ENCODE measurements at regions not wholly inside any gene's neighbourhood (a gene's known extent, or its start where the extent isn't known, plus 50 kb on each side); places are given as distances from the start of the nearest gene placed in this dataset.

DNA sequence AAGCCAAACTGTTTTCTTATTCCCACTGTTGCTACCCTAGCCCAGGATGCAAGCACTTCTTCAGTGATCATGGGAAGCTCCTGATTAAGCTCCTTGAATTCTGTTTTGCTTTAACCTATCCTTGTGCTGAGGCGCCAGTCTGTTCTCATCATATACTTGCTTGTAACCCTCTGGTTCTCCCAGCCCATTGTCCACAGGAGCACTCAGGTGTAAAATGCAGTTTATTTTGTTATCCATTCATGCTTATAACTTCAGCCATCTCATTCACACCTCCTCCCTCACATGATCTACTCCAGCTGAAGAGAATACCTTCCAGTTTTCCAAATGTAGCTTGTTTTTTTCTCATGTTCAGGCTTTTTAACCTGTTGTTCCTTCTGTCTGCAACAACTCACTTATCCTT lies 402.1 kb upstream of the BRINP1 start:
- POLR2A ChIA-PET = no interaction called here
- no peak for TF ChIP-seq FOXP1 (CRISPR knock-in tag; IDR thresholded peaks at IDR 0.05; ENCODE audit: borderline replicate concordance)
- TF ChIP-seq, protein P1, sequence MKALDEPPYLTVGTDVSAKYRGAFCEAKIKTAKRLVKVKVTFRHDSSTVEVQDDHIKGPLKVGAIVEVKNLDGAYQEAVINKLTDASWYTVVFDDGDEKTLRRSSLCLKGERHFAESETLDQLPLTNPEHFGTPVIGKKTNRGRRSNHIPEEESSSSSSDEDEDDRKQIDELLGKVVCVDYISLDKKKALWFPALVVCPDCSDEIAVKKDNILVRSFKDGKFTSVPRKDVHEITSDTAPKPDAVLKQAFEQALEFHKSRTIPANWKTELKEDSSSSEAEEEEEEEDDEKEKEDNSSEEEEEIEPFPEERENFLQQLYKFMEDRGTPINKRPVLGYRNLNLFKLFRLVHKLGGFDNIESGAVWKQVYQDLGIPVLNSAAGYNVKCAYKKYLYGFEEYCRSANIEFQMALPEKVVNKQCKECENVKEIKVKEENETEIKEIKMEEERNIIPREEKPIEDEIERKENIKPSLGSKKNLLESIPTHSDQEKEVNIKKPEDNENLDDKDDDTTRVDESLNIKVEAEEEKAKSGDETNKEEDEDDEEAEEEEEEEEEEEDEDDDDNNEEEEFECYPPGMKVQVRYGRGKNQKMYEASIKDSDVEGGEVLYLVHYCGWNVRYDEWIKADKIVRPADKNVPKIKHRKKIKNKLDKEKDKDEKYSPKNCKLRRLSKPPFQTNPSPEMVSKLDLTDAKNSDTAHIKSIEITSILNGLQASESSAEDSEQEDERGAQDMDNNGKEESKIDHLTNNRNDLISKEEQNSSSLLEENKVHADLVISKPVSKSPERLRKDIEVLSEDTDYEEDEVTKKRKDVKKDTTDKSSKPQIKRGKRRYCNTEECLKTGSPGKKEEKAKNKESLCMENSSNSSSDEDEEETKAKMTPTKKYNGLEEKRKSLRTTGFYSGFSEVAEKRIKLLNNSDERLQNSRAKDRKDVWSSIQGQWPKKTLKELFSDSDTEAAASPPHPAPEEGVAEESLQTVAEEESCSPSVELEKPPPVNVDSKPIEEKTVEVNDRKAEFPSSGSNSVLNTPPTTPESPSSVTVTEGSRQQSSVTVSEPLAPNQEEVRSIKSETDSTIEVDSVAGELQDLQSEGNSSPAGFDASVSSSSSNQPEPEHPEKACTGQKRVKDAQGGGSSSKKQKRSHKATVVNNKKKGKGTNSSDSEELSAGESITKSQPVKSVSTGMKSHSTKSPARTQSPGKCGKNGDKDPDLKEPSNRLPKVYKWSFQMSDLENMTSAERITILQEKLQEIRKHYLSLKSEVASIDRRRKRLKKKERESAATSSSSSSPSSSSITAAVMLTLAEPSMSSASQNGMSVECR (CRISPR knock-in tag; IDR thresholded peaks at IDR 0.05; ENCODE audit: borderline replicate concordance) = no peak
- TF ChIP-seq, protein P2, sequence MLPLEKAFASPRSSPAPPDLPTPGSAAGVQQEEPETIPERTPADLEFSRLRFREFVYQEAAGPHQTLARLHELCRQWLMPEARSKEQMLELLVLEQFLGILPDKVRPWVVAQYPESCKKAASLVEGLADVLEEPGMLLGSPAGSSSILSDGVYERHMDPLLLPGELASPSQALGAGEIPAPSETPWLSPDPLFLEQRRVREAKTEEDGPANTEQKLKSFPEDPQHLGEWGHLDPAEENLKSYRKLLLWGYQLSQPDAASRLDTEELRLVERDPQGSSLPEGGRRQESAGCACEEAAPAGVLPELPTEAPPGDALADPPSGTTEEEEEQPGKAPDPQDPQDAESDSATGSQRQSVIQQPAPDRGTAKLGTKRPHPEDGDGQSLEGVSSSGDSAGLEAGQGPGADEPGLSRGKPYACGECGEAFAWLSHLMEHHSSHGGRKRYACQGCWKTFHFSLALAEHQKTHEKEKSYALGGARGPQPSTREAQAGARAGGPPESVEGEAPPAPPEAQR (CRISPR knock-in tag; IDR thresholded peaks at IDR 0.05) = no peak
- no peak for TF ChIP-seq NR3C1 (CRISPR knock-in tag; conservative IDR thresholded peaks at IDR 0.05; ENCODE audit: low read depth)
- no peak for TF ChIP-seq FOXJ3 (CRISPR knock-in tag; IDR thresholded peaks at IDR 0.05; ENCODE audit: borderline replicate concordance)
- TF ChIP-seq ZNF232 (CRISPR knock-in tag; IDR thresholded peaks at IDR 0.05) = no peak
- no peak for TF ChIP-seq HMGA2 (CRISPR knock-in tag; IDR thresholded peaks at IDR 0.05)
- TF ChIP-seq, protein P3, sequence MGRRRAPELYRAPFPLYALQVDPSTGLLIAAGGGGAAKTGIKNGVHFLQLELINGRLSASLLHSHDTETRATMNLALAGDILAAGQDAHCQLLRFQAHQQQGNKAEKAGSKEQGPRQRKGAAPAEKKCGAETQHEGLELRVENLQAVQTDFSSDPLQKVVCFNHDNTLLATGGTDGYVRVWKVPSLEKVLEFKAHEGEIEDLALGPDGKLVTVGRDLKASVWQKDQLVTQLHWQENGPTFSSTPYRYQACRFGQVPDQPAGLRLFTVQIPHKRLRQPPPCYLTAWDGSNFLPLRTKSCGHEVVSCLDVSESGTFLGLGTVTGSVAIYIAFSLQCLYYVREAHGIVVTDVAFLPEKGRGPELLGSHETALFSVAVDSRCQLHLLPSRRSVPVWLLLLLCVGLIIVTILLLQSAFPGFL (CRISPR knock-in tag; IDR thresholded peaks at IDR 0.05; ENCODE audit: borderline replicate concordance) = no peak
- TF ChIP-seq, protein P4, sequence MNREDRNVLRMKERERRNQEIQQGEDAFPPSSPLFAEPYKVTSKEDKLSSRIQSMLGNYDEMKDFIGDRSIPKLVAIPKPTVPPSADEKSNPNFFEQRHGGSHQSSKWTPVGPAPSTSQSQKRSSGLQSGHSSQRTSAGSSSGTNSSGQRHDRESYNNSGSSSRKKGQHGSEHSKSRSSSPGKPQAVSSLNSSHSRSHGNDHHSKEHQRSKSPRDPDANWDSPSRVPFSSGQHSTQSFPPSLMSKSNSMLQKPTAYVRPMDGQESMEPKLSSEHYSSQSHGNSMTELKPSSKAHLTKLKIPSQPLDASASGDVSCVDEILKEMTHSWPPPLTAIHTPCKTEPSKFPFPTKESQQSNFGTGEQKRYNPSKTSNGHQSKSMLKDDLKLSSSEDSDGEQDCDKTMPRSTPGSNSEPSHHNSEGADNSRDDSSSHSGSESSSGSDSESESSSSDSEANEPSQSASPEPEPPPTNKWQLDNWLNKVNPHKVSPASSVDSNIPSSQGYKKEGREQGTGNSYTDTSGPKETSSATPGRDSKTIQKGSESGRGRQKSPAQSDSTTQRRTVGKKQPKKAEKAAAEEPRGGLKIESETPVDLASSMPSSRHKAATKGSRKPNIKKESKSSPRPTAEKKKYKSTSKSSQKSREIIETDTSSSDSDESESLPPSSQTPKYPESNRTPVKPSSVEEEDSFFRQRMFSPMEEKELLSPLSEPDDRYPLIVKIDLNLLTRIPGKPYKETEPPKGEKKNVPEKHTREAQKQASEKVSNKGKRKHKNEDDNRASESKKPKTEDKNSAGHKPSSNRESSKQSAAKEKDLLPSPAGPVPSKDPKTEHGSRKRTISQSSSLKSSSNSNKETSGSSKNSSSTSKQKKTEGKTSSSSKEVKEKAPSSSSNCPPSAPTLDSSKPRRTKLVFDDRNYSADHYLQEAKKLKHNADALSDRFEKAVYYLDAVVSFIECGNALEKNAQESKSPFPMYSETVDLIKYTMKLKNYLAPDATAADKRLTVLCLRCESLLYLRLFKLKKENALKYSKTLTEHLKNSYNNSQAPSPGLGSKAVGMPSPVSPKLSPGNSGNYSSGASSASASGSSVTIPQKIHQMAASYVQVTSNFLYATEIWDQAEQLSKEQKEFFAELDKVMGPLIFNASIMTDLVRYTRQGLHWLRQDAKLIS (CRISPR knock-in tag; IDR thresholded peaks at IDR 0.05; ENCODE audit: borderline replicate concordance) = no peak
- TF ChIP-seq, protein P5, sequence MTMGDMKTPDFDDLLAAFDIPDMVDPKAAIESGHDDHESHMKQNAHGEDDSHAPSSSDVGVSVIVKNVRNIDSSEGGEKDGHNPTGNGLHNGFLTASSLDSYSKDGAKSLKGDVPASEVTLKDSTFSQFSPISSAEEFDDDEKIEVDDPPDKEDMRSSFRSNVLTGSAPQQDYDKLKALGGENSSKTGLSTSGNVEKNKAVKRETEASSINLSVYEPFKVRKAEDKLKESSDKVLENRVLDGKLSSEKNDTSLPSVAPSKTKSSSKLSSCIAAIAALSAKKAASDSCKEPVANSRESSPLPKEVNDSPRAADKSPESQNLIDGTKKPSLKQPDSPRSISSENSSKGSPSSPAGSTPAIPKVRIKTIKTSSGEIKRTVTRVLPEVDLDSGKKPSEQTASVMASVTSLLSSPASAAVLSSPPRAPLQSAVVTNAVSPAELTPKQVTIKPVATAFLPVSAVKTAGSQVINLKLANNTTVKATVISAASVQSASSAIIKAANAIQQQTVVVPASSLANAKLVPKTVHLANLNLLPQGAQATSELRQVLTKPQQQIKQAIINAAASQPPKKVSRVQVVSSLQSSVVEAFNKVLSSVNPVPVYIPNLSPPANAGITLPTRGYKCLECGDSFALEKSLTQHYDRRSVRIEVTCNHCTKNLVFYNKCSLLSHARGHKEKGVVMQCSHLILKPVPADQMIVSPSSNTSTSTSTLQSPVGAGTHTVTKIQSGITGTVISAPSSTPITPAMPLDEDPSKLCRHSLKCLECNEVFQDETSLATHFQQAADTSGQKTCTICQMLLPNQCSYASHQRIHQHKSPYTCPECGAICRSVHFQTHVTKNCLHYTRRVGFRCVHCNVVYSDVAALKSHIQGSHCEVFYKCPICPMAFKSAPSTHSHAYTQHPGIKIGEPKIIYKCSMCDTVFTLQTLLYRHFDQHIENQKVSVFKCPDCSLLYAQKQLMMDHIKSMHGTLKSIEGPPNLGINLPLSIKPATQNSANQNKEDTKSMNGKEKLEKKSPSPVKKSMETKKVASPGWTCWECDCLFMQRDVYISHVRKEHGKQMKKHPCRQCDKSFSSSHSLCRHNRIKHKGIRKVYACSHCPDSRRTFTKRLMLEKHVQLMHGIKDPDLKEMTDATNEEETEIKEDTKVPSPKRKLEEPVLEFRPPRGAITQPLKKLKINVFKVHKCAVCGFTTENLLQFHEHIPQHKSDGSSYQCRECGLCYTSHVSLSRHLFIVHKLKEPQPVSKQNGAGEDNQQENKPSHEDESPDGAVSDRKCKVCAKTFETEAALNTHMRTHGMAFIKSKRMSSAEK (CRISPR knock-in tag; IDR thresholded peaks at IDR 0.05; ENCODE audit: borderline replicate concordance) = no peak
- TF ChIP-seq, protein P6, sequence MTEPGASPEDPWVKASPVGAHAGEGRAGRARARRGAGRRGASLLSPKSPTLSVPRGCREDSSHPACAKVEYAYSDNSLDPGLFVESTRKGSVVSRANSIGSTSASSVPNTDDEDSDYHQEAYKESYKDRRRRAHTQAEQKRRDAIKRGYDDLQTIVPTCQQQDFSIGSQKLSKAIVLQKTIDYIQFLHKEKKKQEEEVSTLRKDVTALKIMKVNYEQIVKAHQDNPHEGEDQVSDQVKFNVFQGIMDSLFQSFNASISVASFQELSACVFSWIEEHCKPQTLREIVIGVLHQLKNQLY (CRISPR knock-in tag; IDR thresholded peaks at IDR 0.05) = no peak
- TF ChIP-seq IRF2 (CRISPR knock-in tag; IDR thresholded peaks at IDR 0.05; ENCODE audit: borderline replicate concordance, low read depth) = no peak
- no peak for TF ChIP-seq SOX15 (CRISPR knock-in tag; IDR thresholded peaks at IDR 0.05)
- no peak for TF ChIP-seq ZNF423 (CRISPR knock-in tag; IDR thresholded peaks at IDR 0.05)
- TF ChIP-seq FOXK1 (CRISPR knock-in tag; IDR thresholded peaks at IDR 0.05) = no peak
- no peak for TF ChIP-seq ZNF396 (CRISPR knock-in tag; IDR thresholded peaks at IDR 0.05; ENCODE audit: borderline replicate concordance)
- TF ChIP-seq, protein P7, sequence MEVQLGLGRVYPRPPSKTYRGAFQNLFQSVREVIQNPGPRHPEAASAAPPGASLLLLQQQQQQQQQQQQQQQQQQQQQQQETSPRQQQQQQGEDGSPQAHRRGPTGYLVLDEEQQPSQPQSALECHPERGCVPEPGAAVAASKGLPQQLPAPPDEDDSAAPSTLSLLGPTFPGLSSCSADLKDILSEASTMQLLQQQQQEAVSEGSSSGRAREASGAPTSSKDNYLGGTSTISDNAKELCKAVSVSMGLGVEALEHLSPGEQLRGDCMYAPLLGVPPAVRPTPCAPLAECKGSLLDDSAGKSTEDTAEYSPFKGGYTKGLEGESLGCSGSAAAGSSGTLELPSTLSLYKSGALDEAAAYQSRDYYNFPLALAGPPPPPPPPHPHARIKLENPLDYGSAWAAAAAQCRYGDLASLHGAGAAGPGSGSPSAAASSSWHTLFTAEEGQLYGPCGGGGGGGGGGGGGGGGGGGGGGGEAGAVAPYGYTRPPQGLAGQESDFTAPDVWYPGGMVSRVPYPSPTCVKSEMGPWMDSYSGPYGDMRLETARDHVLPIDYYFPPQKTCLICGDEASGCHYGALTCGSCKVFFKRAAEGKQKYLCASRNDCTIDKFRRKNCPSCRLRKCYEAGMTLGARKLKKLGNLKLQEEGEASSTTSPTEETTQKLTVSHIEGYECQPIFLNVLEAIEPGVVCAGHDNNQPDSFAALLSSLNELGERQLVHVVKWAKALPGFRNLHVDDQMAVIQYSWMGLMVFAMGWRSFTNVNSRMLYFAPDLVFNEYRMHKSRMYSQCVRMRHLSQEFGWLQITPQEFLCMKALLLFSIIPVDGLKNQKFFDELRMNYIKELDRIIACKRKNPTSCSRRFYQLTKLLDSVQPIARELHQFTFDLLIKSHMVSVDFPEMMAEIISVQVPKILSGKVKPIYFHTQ (CRISPR knock-in tag; IDR thresholded peaks at IDR 0.05) = no peak

More for the DNA sequence above, 402.1 kb upstream of the BRINP1 start:
- Mint-ChIP-seq H3K4me1 (peaks cover 29% of the 10 kb centered on the region), H3K9me3 (no peaks in the 10 kb centered on the region), H3K27ac (no peak overlapping the region), H3K4me3 (no peak overlapping the region), H3K36me3 (no peaks in the 10 kb centered on the region), H3K27me3 (ENCODE audit: low read depth) (peaks cover 28% of the 10 kb centered on the region)
- CTCF ChIA-PET = no interaction called here
- DNase-seq (ENCODE audit: low spot score) (no peak), ATAC-seq (no peak)
